ENCODE measurements at regions not wholly inside any gene's neighbourhood (a gene's known extent, or its start where the extent isn't known, plus 50 kb on each side); places are given as distances from the start of the nearest gene placed in this dataset.

GRCh38 chr18:45521777-45522176 is 93.5 kb upstream of the SLC14A2 start:
- no peak for DNase-seq (ENCODE audit: low read depth in 3 of 3, low spot score in 1 of 3)

DNA sequence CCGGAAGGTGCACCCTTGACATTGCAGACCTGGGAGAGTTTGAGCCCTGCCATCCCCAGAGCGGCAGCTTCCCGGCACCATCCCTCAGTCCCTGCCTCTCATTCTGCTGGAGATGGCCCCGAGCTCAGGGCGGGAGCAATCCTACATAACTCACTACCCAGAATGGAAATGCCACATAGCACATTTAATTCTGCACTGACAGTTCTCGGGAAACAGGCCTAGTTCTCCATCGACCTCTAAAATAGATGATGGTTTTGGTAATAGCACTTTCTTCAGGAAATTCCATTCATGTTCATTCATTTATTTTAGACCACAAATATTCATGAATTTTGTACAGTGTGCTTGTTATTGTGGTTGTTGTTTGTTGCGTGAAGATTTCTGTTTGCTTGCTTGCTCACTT is 92.9 kb upstream of the SLC14A2 start:
- DNase-seq (ENCODE audit: low read depth in 3 of 3, low spot score in 1 of 3): no peak

DNA sequence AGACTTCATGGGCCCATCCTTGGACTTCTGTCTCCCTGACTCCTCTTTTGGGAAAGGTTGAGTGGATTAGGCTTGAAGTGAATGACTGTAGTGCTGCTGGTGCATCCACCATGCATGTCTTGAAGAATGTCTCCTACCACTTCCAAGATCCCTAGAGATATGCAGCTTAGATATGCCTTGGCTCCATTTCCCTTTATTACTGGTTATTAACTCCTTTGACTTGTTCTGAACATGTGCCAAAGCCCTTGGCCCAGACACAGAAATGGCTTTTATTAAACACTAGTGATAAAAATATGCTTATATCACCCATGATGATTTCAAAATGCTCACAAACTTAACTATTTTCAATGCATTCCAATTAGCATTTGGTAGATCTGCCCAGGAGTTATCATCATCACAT is 90.0 kb upstream of the SLC14A2 start:
- DNase-seq (ENCODE audit: low read depth in 3 of 3, low spot score in 1 of 3): no peak

- no peak for DNase-seq (ENCODE audit: low read depth in 3 of 3, low spot score in 1 of 3)
Observed at GRCh38 chr18:45526114-45526841, 89.0 kb upstream of the SLC14A2 start.

DNA sequence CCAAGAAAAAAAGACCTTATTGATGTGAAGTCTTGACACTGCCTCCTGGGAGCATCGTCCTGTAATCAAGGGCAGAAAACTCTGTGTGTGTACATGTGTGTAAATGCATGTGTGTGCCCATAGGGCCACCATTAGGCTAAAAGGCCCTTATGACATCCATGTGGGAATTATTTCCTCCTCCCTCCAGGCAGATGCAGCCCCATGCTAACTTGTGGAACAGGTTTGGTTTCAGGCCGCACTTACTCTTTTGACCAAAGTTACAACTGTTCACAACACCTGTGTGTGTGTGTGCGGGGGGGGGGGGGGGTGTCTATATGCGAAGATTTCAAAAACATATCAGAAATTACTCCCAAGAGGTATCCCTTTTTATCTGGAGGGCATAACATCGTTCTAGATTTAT is 87.4 kb upstream of the SLC14A2 start:
- no peak for DNase-seq (ENCODE audit: low read depth in 3 of 3, low spot score in 1 of 3)

GRCh38 chr18:45528712-45529336 is 86.5 kb upstream of the SLC14A2 start:
- no peak for DNase-seq (ENCODE audit: low read depth in 3 of 3, low spot score in 1 of 3)

GRCh38 chr18:45538444-45538843 is 76.8 kb upstream of the SLC14A2 start:
- no peak for DNase-seq (ENCODE audit: low read depth in 3 of 3, low spot score in 1 of 3)

DNA sequence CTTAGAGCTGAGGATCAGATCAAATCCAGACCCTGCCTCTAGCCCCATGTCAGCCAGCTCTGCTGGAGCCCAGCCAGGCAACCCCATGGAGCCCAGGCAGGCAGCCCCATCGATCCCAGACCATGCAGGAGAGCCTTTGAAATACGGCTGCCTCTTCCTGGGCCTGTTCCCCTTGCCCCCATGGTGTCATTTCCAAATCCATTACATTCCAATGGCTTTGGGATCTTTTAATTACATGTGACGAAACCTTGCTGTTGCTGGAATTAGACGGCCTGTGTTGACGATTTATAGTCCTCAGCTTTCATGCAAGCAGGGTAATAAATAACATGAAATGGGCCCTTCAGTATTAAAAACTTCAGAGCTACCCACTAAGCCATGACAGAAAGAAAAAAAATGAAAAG is 75.8 kb upstream of the SLC14A2 start:
- DNase-seq (ENCODE audit: low read depth in 3 of 3, low spot score in 1 of 3): no peak

DNA sequence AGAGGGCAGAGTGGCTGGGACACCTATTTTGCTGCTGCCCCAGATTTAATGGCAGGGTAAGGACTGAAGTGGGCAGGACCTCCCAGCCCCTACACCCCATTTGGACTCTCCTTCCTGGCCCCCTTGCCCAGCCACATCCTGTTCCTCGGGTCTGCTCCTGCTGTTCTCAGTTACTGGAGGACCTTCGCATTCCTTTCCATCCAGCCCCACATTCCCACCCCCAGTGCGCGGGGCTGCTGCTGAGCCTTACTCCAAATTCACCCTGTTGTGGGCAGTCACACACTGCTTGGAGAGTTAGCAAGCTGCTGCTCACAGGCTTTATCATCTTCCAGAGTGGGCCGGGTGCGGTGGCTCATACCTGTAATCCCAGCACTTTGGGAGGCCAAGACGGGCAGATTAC is 75.2 kb upstream of the SLC14A2 start:
- no peak for DNase-seq (ENCODE audit: low read depth in 3 of 3, low spot score in 1 of 3)

GRCh38 chr18:45541421-45541820 is 73.9 kb upstream of the SLC14A2 start:
- DNase-seq (ENCODE audit: low read depth in 3 of 3, low spot score in 1 of 3): no peak

DNA sequence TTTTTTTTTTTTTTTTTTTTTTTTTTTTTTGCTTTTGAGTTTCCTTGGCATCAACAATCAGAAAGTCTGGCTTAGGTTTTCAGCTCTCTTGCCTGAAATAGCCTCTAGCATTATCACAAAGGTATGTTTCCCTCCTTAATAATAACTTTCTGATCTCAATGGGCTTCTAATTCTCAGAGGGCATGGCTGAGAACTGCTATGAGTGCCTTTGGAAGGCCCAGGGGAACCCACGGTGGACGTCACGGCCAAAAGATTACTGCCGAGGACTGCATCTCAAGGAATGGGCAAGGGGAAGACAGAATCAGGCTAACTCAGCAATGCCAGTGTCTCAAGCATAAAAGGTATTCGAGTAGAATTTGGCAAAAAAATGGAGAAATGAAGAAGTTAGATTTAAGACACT is 73.2 kb upstream of the SLC14A2 start:
- DNase-seq (ENCODE audit: low read depth in 3 of 3, low spot score in 1 of 3): no peak

- no peak for DNase-seq (ENCODE audit: low read depth in 3 of 3, low spot score in 1 of 3)
Observed at GRCh38 chr18:45547910-45548309, 67.4 kb upstream of the SLC14A2 start.

- DNase-seq (ENCODE audit: low read depth in 3 of 3, low spot score in 1 of 3): no peak
Observed at GRCh38 chr18:45548614-45549013, 66.7 kb upstream of the SLC14A2 start.

- no peak for DNase-seq (ENCODE audit: low read depth in 3 of 3, low spot score in 1 of 3)
Observed at GRCh38 chr18:45549290-45549689, 66.0 kb upstream of the SLC14A2 start.

GRCh38 chr18:45551142-45551815 is 64.0 kb upstream of the SLC14A2 start:
- DNase-seq (ENCODE audit: low read depth in 3 of 3, low spot score in 1 of 3): no peak

DNA sequence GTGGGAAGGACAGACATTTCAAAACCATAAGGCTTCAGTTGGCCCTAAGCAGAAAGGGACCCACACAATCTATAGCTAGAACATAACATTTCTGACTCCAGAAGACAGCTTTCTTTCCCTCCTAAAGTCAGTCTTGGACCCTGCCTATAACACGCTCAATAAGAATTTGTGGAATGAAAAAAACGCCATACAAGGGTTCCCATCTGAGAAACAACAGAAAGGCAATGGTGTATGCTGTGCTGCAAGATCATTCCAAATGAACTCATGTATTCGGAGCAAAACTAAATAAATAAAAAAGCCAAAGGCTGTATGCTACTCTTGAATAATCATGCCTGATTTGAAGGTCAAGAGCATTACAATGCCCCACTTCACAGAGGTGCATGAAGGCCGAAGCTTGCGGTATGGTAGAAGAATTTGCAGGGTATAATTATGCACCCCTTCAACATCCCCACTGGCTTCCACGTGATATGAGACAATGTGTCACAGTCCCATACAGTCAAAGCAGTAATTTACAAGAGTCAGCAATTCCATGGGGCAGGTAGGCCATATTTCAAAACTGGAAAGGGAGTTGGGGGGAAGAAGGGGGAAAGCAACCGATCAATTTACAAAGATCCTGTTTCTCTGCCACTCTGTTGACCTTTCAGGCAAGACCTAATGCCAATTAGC is 61.4 kb upstream of the SLC14A2 start:
- DNase-seq (ENCODE audit: low read depth in 3 of 3, low spot score in 1 of 3): no peak

DNA sequence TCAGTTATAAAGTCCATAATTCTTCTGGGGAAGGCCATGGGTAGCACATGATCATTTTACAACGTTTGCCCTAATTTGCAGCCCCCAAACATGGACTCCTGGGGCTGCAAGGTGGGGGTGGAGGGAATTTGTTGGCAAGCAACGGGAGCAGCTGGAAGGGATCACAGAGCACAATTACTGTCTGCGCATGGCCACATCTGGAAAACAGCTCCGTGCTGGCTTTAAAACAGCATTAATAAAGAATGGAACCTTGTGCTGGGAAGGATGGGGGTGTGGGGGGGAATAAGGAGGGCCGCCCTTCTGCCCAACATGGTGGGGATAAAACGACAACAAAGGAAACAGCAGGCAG is 60.9 kb upstream of the SLC14A2 start:
- no peak for DNase-seq (ENCODE audit: low read depth in 3 of 3, low spot score in 1 of 3)

GRCh38 chr18:45556222-45556621 is 59.1 kb upstream of the SLC14A2 start:
- no peak for DNase-seq (ENCODE audit: low read depth in 3 of 3, low spot score in 1 of 3)

DNA sequence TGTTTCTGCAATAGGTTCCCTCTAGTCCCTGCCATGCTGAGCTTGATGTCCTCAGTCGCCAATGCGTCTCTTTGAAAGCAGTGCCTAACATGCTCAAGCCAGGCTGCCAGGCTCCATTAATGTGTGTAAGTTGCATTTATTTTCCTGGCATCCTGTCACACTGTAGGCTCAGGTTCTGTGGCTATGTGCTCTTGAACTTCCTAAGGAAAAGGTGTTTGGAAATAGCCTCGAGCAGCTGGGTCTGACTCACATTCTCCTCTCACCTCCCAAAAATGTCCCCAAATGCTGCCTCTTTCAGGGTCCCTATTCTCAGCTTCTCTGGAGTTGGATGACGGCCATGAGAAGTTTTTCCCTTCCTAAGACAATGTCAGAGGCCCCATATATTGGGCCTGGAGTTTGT is 58.0 kb upstream of the SLC14A2 start:
- DNase-seq (ENCODE audit: low read depth in 3 of 3, low spot score in 1 of 3): no peak

DNA sequence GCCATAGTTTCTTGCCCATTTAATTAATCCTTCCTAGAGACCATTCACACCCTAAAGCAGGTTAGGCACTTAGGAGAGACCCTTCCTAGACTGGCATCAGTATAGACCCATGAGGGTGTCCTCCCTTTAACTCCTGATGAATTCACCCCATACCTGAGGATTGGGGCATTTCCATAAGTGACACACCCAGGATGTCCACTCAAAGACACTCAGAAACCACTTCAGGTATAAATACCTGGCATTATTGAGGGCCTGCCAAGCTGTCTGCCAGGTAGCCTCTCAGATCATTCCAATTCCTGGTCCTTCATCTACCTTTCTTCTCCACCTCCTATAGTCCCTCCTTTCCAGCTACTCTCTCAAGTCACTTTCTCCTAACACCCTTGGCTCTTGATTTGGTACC is 57.5 kb upstream of the SLC14A2 start:
- DNase-seq (ENCODE audit: low read depth in 3 of 3, low spot score in 1 of 3): no peak

- no peak for DNase-seq (ENCODE audit: low read depth in 3 of 3, low spot score in 1 of 3)
Observed at GRCh38 chr18:45559258-45559657, 56.0 kb upstream of the SLC14A2 start.

DNA sequence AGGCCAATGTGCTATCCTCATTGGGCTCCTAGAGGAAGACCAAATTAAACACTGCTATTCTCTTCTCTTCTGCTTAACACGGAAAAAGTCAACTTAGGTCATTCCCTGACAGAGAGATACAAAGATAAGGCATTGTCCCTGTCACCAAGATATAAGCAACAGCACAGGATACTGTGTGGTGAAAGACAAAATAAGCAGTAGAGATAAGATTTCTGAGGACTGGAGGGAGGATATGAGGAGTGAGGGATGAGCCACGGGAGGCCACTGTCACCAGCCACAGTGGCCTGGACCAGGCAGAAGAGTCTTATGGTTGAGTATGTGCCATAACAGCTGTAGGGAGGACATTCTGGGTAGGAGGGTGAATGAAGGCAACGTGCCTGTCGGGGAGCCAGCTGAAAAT is 54.4 kb upstream of the SLC14A2 start:
- no peak for DNase-seq (ENCODE audit: low read depth in 3 of 3, low spot score in 1 of 3)

Measured in stimulated activated CD4-positive, alpha-beta T cell treated with anti-CD3 and anti-CD28 coated beads, TNF-alpha, amount 100 ng/mL, for 1 hour (primary cell).